CD4-positive, alpha-beta T cell treated with Interleukin-15 for 1 hour (primary cell): ENCODE measurements at regions not wholly inside any gene's neighbourhood (a gene's known extent, or its start where the extent isn't known, plus 50 kb on each side); places are given as distances from the start of the nearest gene placed in this dataset.
A peak's percentile ranks its signal among the peaks of the same experiment; 100 is the strongest.

Experiments used
- DNase-seq: peaks from one replicate; pipeline ENCODE4 v3.0.0-alpha.2; 2020

DNA sequence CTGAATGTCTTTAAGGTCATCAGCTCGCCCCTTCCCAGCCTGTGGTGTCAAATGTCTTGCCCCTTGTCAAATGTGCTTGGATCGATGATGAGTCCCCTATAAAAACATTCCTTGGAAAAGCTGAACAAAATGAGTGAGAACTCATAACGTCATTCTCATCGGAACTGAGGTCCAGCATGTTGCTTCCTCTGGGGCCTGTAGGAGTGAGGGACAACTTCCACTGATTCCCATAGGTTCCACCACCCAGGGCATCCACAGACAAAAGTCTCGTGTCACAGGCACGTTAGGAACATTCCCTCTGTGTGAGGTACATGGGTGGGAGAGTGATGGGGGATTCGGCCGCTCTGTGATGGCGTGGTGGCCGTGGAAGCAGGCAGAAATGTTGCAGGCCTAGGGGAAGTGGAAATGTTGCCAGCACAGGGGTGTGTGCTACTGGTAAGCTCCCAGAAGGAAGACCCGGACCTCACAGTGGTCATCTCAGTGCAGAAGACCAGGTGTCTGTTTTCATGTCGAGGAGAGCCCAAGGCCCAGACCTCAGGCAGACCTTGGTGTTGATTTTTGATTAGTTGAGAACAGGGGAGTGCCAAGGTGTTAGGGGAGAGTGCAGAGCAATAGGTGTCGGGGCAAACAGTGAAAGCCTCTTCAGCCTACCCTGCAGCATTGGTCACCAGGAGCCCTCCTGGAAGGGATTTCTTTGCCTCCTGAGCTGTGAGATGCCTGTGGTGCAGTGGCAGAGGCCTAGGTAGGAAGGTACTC, 96.8 kb downstream of the SNRPN start:
- no peak for DNase-seq

DNA sequence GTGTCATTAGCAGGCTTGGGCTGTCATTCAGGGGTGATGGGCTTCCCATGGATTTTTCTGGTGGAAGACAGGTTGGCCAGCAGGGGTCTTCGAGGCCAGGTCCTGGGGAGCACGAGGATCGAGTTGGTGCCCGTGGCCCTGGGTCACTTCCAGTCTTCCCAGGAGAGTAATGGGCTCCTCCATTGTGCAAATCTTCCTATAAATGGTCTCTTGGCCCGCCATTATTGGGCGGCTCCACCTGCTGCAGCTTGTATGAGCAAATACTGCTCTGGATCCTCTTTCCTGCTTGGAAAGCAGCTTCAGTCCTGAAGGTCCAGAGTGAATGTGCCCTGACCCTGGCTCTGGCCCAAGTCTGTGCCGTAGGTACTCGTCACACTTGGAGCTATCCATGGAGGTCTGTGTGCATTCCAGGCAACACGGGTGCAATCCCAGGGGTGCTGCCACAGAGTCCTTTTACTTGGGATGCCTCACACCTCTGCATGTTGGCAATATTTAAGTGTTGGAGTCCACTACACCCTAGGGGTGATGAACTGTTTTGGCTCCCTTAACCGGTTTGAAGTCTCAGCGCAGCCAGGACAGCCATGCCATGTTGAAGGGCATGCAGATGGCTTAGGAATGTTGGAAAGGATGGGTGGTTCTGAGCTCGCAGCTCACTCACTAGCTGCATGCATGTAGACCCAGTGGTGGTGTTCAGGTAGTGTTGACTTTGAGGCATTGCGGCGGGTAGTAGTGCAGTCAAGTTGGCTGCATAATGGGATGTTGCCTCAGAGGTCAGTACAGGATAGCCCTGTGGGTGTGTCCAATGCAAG, 97.6 kb downstream of the SNRPN start:
- DNase-seq, result no peak

DNA sequence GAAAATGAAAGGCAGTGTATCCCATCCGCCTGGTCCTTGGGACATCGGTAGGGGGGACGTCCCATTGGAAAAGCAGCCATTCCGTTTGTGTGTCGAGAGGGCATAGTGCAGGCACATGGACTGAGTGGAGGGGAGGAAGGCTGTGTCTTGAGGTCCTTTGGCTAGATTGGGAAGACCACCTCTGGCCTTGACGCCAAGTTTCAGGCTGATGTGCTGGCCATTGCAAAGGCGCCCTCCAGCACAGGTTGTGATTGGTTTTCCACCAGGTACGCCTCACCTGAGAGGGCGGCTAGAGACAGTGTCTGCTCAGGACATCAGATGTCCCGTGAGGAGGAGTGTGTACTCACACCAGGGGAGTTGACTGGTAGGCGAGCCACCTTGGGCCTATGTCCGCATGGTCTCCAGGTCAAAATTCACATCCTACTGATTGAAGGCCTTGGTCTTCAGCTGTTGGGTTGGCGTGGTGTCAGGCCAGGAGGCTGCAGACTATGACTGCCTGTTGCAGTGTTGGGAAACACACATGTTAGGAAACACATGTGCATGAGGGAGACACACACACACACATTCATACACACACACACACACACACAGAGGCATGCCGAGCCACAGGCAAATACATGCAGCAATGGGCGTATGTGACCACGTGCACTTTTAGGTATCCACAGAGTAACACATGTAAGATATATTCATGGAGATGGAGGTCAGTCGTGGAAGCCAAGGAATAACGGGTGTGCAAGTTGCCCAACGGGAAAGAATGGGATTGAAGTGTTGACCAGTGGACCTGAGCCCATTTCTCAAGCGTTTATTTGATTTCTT, 98.4 kb downstream of the SNRPN start:
- DNase-seq, result no peak

DNA sequence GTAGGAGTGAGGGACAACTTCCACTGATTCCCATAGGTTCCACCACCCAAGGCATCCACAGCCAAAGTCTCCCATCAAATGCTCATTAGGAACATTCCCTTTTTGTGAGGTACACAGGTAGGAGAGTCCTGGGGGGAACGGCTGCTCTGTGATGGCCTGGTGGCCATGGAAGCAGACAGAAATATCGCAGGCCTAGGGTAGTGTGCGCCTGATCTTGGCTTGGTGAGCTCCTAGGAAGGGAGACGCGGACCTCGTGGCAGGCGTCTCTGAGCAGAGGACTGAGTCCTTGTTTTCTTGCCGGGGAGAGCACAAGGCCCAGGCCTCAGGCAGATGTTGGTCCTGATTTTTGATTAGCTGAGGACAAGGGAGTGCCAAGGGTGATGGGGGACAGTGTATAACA, 99.5 kb downstream of the SNRPN start:
- DNase-seq, result no peak

DNA sequence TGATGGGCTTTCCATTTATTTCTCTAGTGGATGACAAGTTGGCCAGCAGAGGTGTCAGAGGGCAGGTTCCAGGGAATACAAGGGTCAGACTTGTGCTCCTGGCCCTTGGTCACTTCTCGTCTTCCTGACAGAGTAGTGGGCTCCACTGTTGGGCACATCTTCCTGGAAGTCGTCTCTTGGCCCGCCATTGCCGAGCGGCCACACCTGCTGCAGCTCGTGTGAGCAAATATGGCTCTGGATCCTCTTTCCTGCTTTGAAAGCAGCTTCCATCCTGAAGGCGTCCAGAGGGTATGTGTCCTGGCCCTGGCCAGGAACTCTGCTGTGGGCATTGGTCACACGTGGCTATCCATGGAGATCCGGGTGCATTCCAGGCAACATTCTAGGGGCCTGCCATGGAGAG, 100.2 kb downstream of the SNRPN start:
- no peak for DNase-seq

DNA sequence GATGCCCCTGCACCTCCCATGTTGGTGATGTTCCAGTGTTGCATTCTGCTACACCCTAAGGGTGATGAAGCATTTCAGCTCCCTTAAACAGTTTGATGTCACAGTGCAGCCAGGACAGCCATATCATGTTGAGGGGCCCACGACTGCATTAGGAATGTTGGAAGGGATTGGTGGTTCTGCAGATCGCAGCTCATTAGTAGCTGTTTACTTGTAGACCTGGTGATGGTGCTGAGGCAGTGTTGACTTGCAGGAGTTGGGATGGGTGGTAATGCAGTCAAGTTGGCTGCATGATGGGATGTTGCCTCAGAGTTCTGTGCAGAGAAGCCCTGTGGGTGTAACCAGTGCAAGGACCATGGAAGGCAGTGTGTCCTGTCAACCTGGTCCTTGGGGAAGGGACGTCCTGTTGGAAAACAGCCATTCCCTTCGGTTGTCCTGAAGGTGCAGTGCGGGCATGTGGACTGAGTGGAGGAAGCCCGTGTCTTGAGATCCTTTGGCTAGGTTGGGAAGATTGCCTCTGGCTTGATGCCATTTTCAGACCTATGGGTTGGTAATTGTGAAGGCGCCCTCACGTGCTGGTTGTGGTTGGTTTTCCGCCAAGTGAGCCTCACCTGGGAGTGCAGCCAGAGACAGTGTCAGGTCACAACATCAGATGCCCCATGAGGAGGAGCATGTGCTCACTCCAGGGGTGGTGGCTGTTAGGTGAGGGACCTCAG, 100.7 kb downstream of the SNRPN start:
- no peak for DNase-seq

DNA sequence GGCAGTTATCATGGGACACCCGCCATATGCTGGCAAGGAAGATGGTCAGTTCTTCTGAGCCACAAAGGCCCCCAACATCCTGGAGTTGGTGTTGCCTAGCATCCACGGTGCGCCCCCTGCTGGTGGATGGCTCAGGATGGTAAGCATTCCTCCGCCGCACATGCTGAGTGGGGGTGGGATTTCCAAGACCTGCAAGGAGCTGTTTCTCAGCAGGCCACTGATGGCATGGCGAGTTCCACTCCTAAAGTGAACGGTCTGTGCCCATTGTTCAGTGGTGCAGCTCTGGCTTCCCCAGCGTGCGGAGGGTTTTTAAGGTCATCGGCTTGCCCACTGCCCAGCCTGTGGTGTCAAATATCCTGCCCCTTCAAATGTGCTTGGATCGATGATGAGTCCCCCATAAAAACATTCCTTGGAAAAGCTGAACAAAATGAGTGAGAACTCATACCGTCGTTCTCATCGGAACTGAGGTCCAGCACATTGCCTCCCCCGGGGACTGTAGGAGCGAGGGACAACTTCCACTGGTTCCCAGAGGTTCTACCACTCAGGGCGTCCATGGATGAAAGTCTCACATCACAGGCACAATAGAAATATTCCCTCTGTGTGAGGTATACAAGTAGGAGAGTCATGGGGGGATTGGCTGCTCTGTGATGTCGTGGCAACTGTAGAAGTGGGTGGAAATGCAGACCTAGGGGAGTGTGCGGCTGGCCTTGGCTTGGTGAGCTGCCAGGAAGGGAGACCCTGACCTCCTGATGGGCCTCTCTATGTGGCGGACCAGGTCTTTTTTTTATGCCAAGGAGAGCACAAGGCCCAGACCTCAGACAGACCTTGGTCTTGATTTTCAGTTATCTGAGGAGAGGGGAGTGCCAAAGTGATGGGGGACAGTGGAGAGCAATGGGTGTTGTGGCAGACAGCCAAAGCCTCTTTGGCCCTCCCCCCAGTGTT, 102.0 kb downstream of the SNRPN start:
- DNase-seq, result no peak

DNA sequence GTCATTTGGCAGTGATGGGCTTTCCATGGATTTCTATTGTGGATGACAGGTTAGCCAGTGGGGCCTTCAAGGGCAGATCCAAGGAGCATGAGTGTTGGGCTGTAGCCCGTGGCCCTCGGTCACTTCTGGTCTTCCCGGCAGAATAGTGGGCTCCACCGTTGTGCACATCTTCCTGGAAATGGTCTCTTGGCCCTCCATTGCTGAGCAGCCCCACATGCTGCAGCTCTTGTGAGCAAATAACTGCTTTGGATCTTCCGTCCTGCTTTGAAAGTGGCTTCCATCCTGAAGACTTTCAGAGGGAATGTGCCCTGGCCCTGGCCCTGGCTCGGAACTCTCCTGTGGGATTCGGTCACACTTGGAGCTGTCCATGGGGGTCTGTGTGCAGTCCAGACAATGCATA, 102.8 kb downstream of the SNRPN start:
- no peak for DNase-seq

DNA sequence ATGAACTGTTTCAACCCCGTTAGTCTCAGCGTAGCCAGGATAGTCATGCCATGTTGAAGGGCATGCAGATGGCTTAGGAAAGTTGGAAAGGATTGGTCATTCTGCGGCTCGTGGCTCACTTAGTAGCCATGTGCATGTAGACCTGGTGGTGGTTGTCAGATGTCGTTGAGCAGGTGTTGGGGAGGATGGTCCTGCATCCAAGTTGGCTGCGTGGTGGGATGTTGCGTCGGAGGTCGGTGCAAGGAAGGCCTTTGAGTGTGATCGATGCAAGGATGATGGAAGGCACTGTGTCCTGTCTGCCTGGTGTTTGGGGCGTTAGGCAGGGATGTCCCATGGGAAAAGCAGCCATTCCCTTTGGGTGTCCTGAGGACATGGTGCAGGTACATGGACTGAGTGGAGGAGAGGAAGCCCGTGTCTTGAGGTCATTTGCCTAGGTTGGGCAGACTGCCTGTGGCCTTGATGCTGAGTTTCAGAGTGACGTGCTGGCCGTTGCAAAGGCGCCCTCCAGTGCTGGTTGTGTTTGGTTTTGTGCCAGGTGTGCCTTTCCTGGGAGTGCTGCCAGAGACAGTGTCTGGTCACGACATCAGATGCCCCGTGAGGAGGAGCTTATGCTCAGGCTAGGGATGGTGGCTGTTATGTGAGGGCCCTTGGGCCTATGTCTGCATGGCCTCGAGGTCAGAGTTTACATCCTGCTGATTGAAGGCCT, 103.4 kb downstream of the SNRPN start:
- DNase-seq, result no peak

DNA sequence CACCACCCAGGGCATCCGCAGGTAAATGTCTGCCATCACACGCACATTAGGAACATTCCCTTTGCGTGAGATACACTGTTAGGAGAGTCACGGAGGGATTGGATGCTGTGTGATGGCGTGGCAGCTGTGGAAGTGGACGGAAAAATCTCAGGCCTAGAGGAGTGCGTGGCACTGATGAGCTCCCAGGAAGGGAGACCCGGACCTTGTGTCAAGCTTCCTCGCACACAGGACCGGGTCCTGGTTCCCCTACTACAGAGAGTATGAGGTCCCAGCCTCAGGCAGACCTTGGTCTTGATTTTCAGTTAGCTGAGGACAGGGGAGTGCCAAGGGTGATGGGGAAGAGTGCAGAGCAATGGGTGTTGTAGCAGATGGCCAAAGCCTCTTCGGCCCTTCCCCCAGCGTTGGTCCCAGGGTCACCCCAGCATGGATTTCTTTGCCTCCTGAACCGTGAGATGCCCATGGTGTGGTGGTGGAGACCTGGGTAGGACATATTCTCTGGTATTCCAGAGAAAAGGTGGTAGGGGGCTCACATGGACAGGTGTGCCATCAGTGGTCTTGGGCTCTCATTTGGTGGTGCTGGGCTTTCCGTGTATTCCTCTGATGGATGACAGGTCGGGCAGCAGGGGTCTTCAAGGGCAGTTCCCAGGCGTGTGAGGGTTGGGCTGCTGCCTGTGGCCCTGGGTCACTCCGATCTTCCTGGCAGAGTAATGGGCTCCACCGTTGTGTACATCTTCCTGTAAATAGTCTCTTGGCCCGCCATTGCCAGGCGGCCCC, 105.1 kb downstream of the SNRPN start:
- no peak for DNase-seq

DNA sequence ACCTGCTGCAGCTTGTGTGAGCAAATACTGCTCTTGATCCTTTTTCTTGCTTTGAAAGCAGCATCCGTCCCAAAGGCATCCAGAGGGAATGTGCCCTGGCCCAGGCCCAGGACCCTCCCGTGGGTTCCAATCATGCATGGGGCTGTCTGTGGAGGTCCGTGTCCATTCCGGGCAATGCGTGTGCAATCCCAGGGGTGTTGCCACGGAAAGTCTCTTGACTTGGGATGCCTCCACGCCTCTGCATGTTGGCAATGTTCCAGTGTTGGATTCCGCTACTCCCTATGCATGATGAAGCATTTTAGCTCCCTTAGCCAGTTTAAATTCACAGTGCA, 105.7 kb downstream of the SNRPN start:
- no peak for DNase-seq

DNA sequence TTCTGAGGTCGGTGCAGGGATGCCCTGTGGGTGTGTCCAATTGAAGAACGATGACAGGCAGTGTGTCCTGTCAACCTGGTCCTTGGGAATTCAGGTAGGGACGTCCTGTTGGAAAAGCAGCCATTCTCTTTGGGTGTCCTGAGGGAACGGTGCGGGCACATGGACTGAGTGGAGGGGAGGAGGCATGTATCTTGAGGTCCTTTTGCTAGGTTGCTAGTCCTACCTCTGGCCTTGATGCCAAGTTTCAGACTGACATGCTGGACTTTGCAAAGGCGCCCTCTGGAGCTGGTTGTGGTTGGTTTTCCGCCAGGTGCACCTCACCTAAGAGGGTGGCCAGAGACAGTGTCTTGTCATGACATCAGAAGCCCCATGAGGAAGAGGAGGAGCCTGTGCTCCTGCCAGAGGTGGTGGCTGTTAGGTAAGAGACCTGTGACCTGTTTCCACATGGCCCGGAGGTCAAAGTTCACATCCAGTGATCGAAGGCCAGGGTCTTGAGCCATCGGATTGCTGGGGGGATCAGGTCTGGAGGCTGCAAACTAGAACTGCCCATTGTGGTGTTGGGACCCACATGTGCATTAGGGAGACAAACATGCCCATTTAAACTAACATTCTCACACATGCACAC, 106.3 kb downstream of the SNRPN start:
- no peak for DNase-seq

DNA sequence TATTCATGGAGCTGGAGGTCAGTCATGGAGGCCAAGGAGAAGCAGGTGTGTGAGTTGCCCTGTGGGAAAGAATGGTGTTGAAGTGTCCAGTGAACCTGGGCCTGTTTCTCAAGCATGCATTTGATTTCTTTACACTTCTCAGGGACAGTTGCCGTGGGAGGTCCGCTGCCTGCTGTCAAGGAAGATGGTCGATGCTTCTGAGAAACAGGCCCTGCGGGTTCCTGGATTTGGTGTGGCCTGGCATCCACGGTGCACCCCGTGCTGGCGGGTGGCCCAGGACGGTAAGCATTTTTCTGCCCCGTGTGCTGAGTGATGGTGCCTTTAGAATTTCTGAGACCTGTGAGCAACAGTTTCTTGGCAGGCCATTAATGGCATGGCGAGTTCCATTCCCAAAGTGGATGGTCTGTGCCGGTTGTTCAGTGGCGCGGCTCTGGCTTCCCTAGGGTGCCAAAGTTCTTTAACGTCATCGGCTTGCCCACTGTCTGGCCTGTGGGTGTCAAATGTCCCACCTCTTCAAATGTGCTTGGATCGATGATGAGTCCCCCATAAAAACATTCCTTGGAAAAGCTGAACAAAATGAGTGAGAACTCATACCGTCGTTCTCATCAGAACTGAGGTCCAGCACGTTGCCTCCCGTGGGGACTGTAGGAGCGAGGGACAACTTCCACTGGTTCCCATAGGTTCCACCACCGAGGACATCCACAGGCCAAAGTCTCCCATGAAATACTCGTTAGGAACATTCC, 107.2 kb downstream of the SNRPN start:
- DNase-seq, result no peak

DNA sequence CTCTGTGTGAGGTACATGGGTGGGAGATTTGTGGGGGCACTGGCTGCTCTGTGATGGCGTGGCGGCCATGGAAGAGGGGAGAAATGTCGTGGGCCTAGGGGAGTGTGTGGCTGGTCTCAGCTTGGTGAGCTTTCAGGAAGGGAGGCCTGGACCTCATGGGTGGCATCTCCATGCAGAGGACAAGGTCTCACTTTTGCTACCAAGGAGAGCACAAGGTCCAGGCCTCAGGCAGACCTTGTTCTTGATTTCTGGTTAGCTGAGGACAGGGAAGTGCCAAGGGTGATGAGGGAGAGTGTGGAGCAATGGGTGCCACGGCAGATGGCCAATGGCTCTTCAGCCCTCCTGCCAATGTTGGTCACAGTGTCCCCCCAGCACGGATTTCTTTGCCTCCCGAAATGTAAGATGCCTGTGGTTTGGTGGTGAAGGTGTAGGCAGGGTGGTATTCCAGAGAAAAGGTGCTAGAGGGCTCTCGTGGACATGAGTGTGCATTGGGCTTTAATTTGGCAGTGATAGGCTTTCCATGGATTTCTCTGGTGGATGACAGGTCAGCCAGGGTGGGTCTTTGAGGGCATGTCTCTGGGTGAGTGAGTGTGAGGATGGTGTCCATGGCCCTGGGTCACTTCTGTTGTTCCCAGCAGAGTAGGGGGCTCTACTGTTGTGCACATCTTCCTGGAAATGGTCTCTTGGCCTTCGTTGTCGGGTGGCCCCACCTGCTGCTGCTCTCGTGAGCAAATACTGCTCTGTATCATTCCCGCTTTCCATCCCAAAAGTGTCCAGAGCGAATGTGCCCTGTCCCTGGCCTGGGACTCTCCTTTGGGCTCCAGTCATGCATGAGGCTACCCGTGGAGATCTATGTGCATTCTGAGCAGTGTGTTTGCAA, 108.0 kb downstream of the SNRPN start:
- no peak for DNase-seq

DNA sequence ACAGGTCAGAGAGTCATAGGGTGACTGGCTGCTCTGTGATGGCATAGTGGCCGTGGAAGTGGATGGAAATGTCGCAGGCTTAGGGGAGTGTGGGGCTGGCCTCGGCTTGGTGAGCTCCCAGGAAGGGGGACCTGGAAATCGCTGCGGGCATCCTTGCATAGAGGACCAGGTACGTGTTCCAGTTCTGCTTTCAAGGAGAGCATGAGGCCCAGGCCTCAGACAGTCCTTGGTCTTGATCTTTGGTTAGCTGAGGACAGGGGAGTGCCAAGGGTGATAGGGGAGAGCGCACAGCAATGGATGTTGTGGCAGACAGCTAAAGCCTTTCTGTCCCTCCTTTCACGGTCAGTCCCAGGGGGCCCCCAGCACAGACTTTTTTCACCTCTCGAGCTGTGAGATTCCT, 110.5 kb downstream of the SNRPN start:
- peak; percentile 4 for DNase-seq

DNA sequence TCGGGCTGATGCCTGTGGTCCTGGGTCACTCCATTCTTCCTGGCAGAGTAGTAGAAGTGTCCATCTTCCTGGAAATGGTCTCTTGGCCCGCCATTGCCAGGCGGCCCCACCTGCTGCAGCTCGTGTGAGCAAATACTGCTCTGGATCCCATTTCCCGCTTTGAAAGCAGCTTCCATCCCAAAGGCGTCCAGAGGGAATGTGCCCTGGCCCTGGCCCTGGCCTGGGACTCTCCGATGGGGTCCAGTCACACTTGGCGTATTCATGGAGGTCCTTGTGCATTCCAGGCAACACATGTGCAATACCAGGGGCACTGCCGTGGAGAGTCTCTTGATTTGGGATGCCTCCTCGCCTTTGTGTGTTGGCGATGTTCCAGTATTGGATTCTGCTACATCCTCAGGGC, 111.1 kb downstream of the SNRPN start:
- DNase-seq, result peak; percentile 7

DNA sequence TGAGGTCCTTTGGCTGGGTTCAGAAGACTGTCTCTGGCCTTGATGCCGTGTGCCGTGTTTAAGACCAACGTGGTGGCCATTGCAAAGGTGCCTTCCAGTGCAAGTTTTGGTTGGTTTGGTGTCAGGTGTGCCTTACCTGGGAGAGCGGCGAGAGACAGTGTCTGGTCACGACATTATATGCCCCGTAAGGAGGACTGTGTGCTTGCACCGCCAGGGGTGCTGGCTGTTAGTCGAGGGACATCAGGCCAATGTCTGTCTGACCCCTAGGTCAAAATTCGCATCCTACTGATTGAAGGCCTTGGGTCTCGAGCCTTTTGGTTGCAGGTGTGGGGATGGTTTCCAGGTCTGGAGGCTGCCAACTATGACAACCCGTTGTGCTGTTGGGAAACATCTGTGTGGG, 111.9 kb downstream of the SNRPN start:
- DNase-seq, result peak; percentile 11

DNA sequence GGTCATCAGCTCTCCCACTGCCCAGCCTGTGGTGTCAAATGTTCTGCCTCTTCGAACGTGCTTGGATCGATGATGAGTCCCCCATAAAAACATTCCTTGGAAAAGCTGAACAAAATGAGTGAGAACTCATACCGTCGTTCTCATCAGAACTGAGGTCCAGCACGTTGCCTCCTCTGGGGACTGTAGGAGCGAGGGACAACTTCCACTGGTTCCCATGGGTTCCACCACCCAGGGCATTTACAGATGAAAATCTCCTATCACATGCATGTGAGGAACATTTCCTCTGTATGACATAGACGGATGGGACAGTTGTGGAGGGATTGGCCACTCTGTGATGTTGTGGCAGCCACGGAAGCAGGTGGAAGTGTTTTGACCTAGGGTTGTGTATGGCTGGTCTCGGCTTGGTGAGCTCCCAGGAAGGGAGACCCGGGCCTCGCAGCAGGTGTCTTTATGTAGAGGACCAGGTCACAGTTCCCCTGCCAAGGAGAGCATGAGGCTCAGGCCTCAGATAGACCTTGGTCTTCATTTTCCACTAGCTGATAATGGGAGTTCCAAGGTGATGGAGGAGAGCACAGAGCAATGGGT, 113.0 kb downstream of the SNRPN start:
- DNase-seq, result no peak
